Karpas-422 (cell line): ENCODE measurements at regions not wholly inside any gene's neighbourhood (a gene's known extent, or its start where the extent isn't known, plus 50 kb on each side); places are given as distances from the start of the nearest gene placed in this dataset.

Experiments used
- DNase-seq: peaks from one replicate; pipeline ENCODE4 v3.0.0-alpha.2; 2015
- H2AFZ ChIP-seq: fragments of 200-600 bp; sonication (generic); 2 replicates; pipeline ENCODE4 v1.6.1; 2014; ENCODE audit warnings: antibody characterized with exemption, low read length, mixed read lengths
- H3K27ac ChIP-seq: fragments of 200-600 bp; sonication (generic); 2 replicates; pipeline ENCODE4 v1.5.1; 2014; ENCODE audit warnings: mild to moderate bottlenecking, low read length, moderate library complexity
- H3K27me3 ChIP-seq: fragments of 200-600 bp; sonication (generic); 2 replicates; pipeline ENCODE4 v1.6.1; 2014; ENCODE audit warnings: low read length, mixed read lengths
- H3K36me3 ChIP-seq: fragments of 200-600 bp; sonication (generic); 2 replicates; pipeline ENCODE4 v1.6.1; 2014; ENCODE audit warnings: low read length, mixed read lengths; ENCODE audit not compliant: insufficient read depth
- H3K4me1 ChIP-seq: fragments of 200-600 bp; sonication (generic); 2 replicates; pipeline ENCODE4 v1.6.1; 2014; ENCODE audit warnings: mild to moderate bottlenecking, low read length, mixed read lengths
- H3K4me2 ChIP-seq: fragments of 200-600 bp; sonication (generic); 2 replicates; pipeline ENCODE4 v1.6.1; 2014; ENCODE audit warnings: low read length, low read depth, mild to moderate bottlenecking; ENCODE audit not compliant: poor library complexity, severe bottlenecking
- H3K4me3 ChIP-seq: fragments of 200-600 bp; sonication (generic); 2 replicates; pipeline ENCODE4 v1.5.1; 2014; ENCODE audit warnings: mild to moderate bottlenecking, antibody characterized with exemption, low read length, mixed read lengths
- H3K79me2 ChIP-seq: fragments of 200-600 bp; sonication (generic); 2 replicates; pipeline ENCODE4 v1.6.1; 2014; ENCODE audit warnings: mild to moderate bottlenecking, low read length, mixed read lengths
- H3K9ac ChIP-seq: fragments of 200-600 bp; sonication (generic); 2 replicates; pipeline ENCODE4 v1.6.0; 2014; ENCODE audit warnings: low read length
- H3K9me2 ChIP-seq: fragments of 200-600 bp; sonication (generic), shearing (Covaris generic); replicated peaks from 2 replicates; pipeline ENCODE4 v1.6.0; 2014; ENCODE audit warnings: mild to moderate bottlenecking, low read length, moderate library complexity; ENCODE audit not compliant: insufficient read depth
- H3K9me3 ChIP-seq: fragments of 300-700, 200-600 bp; sonication (generic); 2 replicates; pipeline ENCODE4 v1.6.1; 2014; ENCODE audit warnings: low read length, mixed read lengths
- H4K20me1 ChIP-seq: fragments of 200-600 bp; sonication (generic); 2 replicates; pipeline ENCODE4 v1.6.1; 2014; ENCODE audit warnings: mild to moderate bottlenecking, antibody characterized with exemption, low read length, low read depth; ENCODE audit not compliant: insufficient read depth

GRCh38 chr4:96039217-96039616 lies 199.3 kb downstream of the PDHA2 start:
- Histone ChIP-seq H4K20me1 (no peaks in the 10 kb centered on the region), H3K79me2 (no peaks in the 10 kb centered on the region), H3K9me2 (no peaks in the 10 kb centered on the region), H3K36me3 (no peaks in the 10 kb centered on the region), H3K4me1 (no peaks in the 10 kb centered on the region), H3K27me3 (no peaks in the 10 kb centered on the region), H3K27ac (no peak overlapping the region), H3K4me3 (no peak overlapping the region), H3K9me3 (peaks cover 46% of the 10 kb centered on the region), H3K4me2 (no peak overlapping the region), H2AFZ (no peak overlapping the region), H3K9ac (no peak overlapping the region)
- DNase-seq, result no peak

GRCh38 chr4:96039803-96040436 lies 200.0 kb downstream of the PDHA2 start:
- Histone ChIP-seq H3K9me2 (no peaks in the 10 kb centered on the region), H3K27me3 (no peaks in the 10 kb centered on the region), H3K36me3 (no peaks in the 10 kb centered on the region), H3K79me2 (no peaks in the 10 kb centered on the region), H3K4me1 (no peaks in the 10 kb centered on the region), H3K9me3 (peaks cover 46% of the 10 kb centered on the region), H4K20me1 (no peaks in the 10 kb centered on the region), H3K4me2 (no peak overlapping the region), H3K9ac (no peak overlapping the region), H3K4me3 (no peak overlapping the region), H2AFZ (no peak overlapping the region), H3K27ac (no peak overlapping the region)
- no peak for DNase-seq

- Histone ChIP-seq H3K9me3 (peaks cover 27% of the 10 kb centered on the region), H4K20me1 (no peaks in the 10 kb centered on the region), H3K27me3 (no peaks in the 10 kb centered on the region), H3K4me1 (no peaks in the 10 kb centered on the region), H3K27ac (no peak overlapping the region), H3K9me2 (no peaks in the 10 kb centered on the region), H3K4me3 (no peak overlapping the region), H3K9ac (no peak overlapping the region), H3K4me2 (no peak overlapping the region), H3K36me3 (no peaks in the 10 kb centered on the region), H3K79me2 (no peaks in the 10 kb centered on the region), H2AFZ (no peak overlapping the region)
- no peak for DNase-seq
These were observed 205.1 kb downstream of the PDHA2 start for GRCh38 chr4:96044971-96045370.

GRCh38 chr4:96052827-96053226 lies 212.9 kb downstream of the PDHA2 start:
- no peaks in the 10 kb centered on the region for H3K36me3 ChIP-seq
- DNase-seq, result no peak
- no peaks in the 10 kb centered on the region for H3K79me2 ChIP-seq
- H4K20me1 ChIP-seq, result no peaks in the 10 kb centered on the region
- H3K4me3 ChIP-seq, result no peak overlapping the region
- H3K4me2 ChIP-seq, result no peak overlapping the region
- H3K4me1 ChIP-seq, result no peaks in the 10 kb centered on the region
- H3K9me2 ChIP-seq, result no peaks in the 10 kb centered on the region
- no peak overlapping the region for H2AFZ ChIP-seq
- H3K9me3 ChIP-seq, result 0 out of 2 replicates have a peak, but pooled peaks cover 4% of the 10 kb centered on the region
- no peak overlapping the region for H3K9ac ChIP-seq
- H3K27me3 ChIP-seq, result no peaks in the 10 kb centered on the region
- no peak overlapping the region for H3K27ac ChIP-seq

GRCh38 chr4:96056346-96056934 lies 216.5 kb downstream of the PDHA2 start:
- Histone ChIP-seq H3K4me1 (no peaks in the 10 kb centered on the region), H3K36me3 (no peaks in the 10 kb centered on the region), H2AFZ (no peak overlapping the region), H3K4me3 (no peak overlapping the region), H3K4me2 (no peak overlapping the region), H3K9ac (no peak overlapping the region), H3K79me2 (no peaks in the 10 kb centered on the region), H3K9me3 (no peaks in the 10 kb centered on the region; the same call in 1 of the 2 replicates), H3K27ac (no peak overlapping the region), H4K20me1 (no peaks in the 10 kb centered on the region), H3K27me3 (no peaks in the 10 kb centered on the region), H3K9me2 (no peaks in the 10 kb centered on the region)
- no peak for DNase-seq

DNA sequence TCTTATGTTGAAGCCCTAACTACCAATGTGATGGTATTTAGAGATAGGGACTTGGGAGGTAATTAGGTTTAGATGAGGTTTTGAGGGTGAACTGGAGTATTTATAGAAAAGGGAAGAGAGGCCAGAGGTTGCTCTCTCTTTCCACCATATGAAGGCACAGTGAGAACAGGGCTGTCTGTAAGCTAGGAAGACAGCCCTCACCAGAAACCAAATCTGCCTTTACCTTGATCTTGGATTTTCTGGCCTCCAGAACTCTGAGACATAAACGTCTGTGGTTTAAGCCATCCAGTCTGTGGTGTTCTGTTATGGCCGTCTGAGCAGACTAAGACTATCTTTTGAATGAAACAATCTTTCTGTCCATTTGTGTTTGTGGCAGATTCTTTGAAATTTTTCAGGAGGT lies 223.7 kb downstream of the PDHA2 start:
- no peaks in the 10 kb centered on the region for H3K79me2 ChIP-seq
- H2AFZ ChIP-seq, result no peak overlapping the region
- no peaks in the 10 kb centered on the region for H3K9me2 ChIP-seq
- H3K27ac ChIP-seq, result no peak overlapping the region
- no peaks in the 10 kb centered on the region for H3K27me3 ChIP-seq
- no peak for DNase-seq
- no peaks in the 10 kb centered on the region for H3K36me3 ChIP-seq
- no peak overlapping the region for H3K4me2 ChIP-seq
- no peaks in the 10 kb centered on the region for H3K4me1 ChIP-seq
- no peak overlapping the region for H3K9ac ChIP-seq
- no peak overlapping the region for H3K4me3 ChIP-seq
- H4K20me1 ChIP-seq, result no peaks in the 10 kb centered on the region
- peaks cover 12% of the 10 kb centered on the region; the same call in 1 of the 2 replicates for H3K9me3 ChIP-seq

GRCh38 chr4:96073461-96073860 lies 233.6 kb downstream of the PDHA2 start:
- Histone ChIP-seq H3K36me3 (no peaks in the 10 kb centered on the region), H3K27me3 (no peaks in the 10 kb centered on the region), H4K20me1 (no peaks in the 10 kb centered on the region), H3K9me2 (no peaks in the 10 kb centered on the region), H3K9ac (no peak overlapping the region), H3K27ac (no peak overlapping the region), H2AFZ (no peak overlapping the region), H3K4me3 (no peak overlapping the region), H3K4me2 (no peak overlapping the region), H3K79me2 (no peaks in the 10 kb centered on the region), H3K9me3 (peaks cover 19% of the 10 kb centered on the region), H3K4me1 (no peaks in the 10 kb centered on the region)
- no peak for DNase-seq

GRCh38 chr4:96092151-96092705 lies 252.3 kb downstream of the PDHA2 start:
- H2AFZ ChIP-seq, result no peak overlapping the region
- no peaks in the 10 kb centered on the region for H3K36me3 ChIP-seq
- H3K4me1 ChIP-seq, result no peaks in the 10 kb centered on the region
- DNase-seq, result no peak
- peaks cover 12% of the 10 kb centered on the region for H3K9me3 ChIP-seq
- H3K4me3 ChIP-seq, result no peak overlapping the region
- no peaks in the 10 kb centered on the region for H4K20me1 ChIP-seq
- no peaks in the 10 kb centered on the region; the same call in 1 of the 2 replicates for H3K9me2 ChIP-seq
- H3K27ac ChIP-seq, result no peak overlapping the region
- no peak overlapping the region for H3K4me2 ChIP-seq
- H3K27me3 ChIP-seq, result no peaks in the 10 kb centered on the region
- H3K9ac ChIP-seq, result no peak overlapping the region
- H3K79me2 ChIP-seq, result no peaks in the 10 kb centered on the region
